ENCODE measurements at regions not wholly inside any gene's neighbourhood (a gene's known extent, or its start where the extent isn't known, plus 50 kb on each side); places are given as distances from the start of the nearest gene placed in this dataset.

DNA sequence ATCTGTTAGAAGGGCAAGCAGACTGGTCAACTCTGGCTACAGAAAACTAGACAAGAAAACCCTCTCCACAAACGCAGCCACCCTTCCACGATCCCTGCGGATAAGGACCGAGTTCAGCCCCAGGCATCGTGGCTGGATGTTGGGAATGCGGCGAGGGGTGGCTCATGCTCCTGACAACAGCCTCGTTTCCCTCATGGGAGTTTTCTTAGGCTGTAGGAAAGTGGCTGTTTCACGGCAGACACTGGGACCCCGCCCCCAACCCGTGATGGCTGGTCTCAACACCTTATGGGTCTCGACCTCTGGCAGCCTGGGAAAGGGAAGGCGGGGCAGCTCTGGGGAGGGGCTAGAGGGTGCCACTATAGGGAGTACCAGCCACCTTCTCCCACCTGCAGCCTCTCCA, 123.3 kb downstream of the RFLNA start:
- no peak overlapping the region for H3K27ac ChIP-seq
- no peaks in the 10 kb centered on the region for H3F3A ChIP-seq (ENCODE audit: insufficient read depth)
- no peaks in the 10 kb centered on the region for H3K9me3 ChIP-seq (ENCODE audit: low read depth)
- 92 to 95% methylated on average over 13 of the region's 13 CpGs for WGBS, 2 experiments (ENCODE audit: low coverage in 1 of 2, low lambda C conversion rate in 2 of 2, missing lambda C conversion rate in 2 of 2)
- H3K4me1 ChIP-seq (ENCODE audit: insufficient read depth) = peaks cover 11% of the 10 kb centered on the region
- no peaks in the 10 kb centered on the region for H3K27me3 ChIP-seq (replicated peaks; ENCODE audit: insufficient read depth)
- DNase-seq = no peak
- H3K4me2 ChIP-seq (ENCODE audit: unreplicated experiment) = no peak overlapping the region
- in situ Hi-C loops (cut with MboI) = no loop called here
- peaks cover 84% of the 10 kb centered on the region for H3K79me2 ChIP-seq (ENCODE audit: insufficient read depth)
- TF ChIP-seq EZH2 (IDR thresholded peaks at IDR 0.05; ENCODE audit: insufficient read depth, poor library complexity, severe bottlenecking) (no peak), EZH2phosphoT487 (IDR thresholded peaks at IDR 0.05; ENCODE audit: insufficient read depth, low read depth) (no peak)
- no peaks in the 10 kb centered on the region for H3K9me2 ChIP-seq (ENCODE audit: insufficient read depth)
- H4K20me1 ChIP-seq (ENCODE audit: insufficient read depth) = no peaks in the 10 kb centered on the region
- H3K4me3 ChIP-seq = no peak overlapping the region
- H3K9ac ChIP-seq = no peak overlapping the region
- H2AFZ ChIP-seq = no peak overlapping the region
- H3K36me3 ChIP-seq (ENCODE audit: low read depth) = peaks cover 19% of the 10 kb centered on the region

DNA sequence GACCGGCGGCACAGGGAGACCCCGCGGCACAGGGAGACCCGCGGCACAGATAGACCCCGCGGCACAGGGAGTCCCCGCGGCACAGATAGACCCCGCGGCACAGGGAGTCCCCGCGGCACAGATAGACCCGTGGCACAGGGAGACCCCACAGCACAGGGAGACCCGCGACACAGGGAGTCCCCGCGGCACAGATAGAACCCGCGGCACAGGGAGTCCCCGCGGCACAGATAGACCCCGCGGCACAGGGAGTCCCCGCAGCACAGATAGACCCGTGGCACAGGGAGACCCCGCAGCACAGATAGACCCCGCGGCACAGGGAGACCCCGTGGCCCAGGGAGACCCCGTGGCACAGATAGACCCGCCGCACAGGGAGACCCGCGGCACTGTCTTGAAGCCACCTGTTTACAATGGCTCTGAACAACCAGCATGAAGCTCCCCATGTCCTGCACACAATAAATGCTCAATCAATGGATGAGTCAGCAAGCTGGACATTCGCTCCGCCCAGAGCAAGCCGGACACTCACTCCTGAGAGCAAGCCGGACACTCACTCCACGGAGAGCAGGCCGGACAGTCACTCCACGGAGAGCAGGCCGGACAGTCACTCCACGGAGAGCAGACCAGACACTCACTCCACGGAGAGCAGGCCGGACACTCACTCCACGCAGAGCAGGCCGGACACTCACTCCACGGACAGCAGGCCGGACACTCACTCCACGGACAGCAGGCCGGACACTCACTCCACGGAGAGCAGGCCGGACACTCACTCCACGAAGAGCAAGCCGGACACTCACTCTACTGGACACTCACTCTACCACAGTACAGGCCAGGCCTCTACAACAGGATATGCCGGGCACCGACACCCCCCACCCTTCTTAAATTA, 121.9 kb downstream of the RFLNA start:
- H3K9ac ChIP-seq = no peak overlapping the region
- H3K9me2 ChIP-seq (ENCODE audit: insufficient read depth) = no peaks in the 10 kb centered on the region
- 0 out of 2 replicates have a peak, but pooled peaks cover 5% of the 10 kb centered on the region for H3F3A ChIP-seq (ENCODE audit: insufficient read depth)
- peaks cover 19% of the 10 kb centered on the region for H3K36me3 ChIP-seq (ENCODE audit: low read depth)
- H2AFZ ChIP-seq = no peak overlapping the region
- in situ Hi-C loops (cut with MboI) = no loop called here
- no peak overlapping the region for H3K4me3 ChIP-seq
- H3K9me3 ChIP-seq (ENCODE audit: low read depth) = no peaks in the 10 kb centered on the region
- DNase-seq = no peak
- no peak overlapping the region for H3K4me2 ChIP-seq (ENCODE audit: unreplicated experiment)
- no peaks in the 10 kb centered on the region for H4K20me1 ChIP-seq (ENCODE audit: insufficient read depth)
- peaks cover 13% of the 10 kb centered on the region for H3K4me1 ChIP-seq (ENCODE audit: insufficient read depth)
- TF ChIP-seq EZH2 (IDR thresholded peaks at IDR 0.05; ENCODE audit: insufficient read depth, poor library complexity, severe bottlenecking) (no peak), EZH2phosphoT487 (IDR thresholded peaks at IDR 0.05; ENCODE audit: insufficient read depth, low read depth) (no peak)
- 94 to 96% methylated on average over 41 to 59 of the region's 59 CpGs for whole genome bisulfite sequencing, 2 experiments (ENCODE audit: low coverage in 1 of 2, low lambda C conversion rate in 2 of 2, missing lambda C conversion rate in 2 of 2)
- peaks cover 90% of the 10 kb centered on the region for H3K79me2 ChIP-seq (ENCODE audit: insufficient read depth)
- H3K27me3 ChIP-seq (replicated peaks; ENCODE audit: insufficient read depth) = no peaks in the 10 kb centered on the region
- no peak overlapping the region for H3K27ac ChIP-seq

DNA sequence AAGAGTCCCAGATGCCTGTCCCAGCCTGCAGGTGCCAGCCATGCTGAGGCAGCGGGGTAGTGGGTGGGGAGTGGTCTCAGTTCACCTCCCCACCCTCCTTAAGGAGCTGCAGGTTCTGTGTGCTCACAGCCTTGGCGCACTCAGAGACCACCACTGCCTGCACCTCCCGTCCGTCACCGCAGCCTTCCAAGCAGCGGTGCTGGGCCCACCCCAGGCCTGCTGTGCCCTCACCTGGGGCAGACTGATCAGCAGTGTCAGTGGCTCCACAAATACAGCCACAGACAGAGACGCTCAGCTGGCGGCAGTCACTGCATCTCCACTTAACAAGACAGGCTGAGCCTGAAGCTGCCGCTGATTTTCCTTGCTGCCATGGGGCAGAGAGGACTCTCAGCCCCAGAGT, 120.2 kb downstream of the RFLNA start:
- Histone ChIP-seq H3K9me2 (ENCODE audit: insufficient read depth) (no peaks in the 10 kb centered on the region), H3K79me2 (ENCODE audit: insufficient read depth) (peaks cover 81% of the 10 kb centered on the region), H3K27ac (no peak overlapping the region), H4K20me1 (ENCODE audit: insufficient read depth) (no peaks in the 10 kb centered on the region), H3K27me3 (replicated peaks; ENCODE audit: insufficient read depth) (no peaks in the 10 kb centered on the region), H3K9me3 (ENCODE audit: low read depth) (no peaks in the 10 kb centered on the region), H2AFZ (no peak overlapping the region), H3K9ac (no peak overlapping the region), H3K4me2 (ENCODE audit: unreplicated experiment) (no peak overlapping the region), H3F3A (ENCODE audit: insufficient read depth) (0 out of 2 replicates have a peak, but pooled peaks cover 5% of the 10 kb centered on the region), H3K36me3 (ENCODE audit: low read depth) (peaks cover 12% of the 10 kb centered on the region), H3K4me1 (ENCODE audit: insufficient read depth) (peaks cover 28% of the 10 kb centered on the region), H3K4me3 (no peak overlapping the region)
- no peak for TF ChIP-seq EZH2 (IDR thresholded peaks at IDR 0.05; ENCODE audit: insufficient read depth, poor library complexity, severe bottlenecking)
- TF ChIP-seq EZH2phosphoT487 (IDR thresholded peaks at IDR 0.05; ENCODE audit: insufficient read depth, low read depth) = no peak
- in situ Hi-C loops (cut with MboI) = no loop called here
- no peak for DNase-seq
- 93 to 100% methylated on average over 9 of the region's 9 CpGs for WGBS, 2 experiments (ENCODE audit: low coverage in 1 of 2, low lambda C conversion rate in 2 of 2, missing lambda C conversion rate in 2 of 2)

DNA sequence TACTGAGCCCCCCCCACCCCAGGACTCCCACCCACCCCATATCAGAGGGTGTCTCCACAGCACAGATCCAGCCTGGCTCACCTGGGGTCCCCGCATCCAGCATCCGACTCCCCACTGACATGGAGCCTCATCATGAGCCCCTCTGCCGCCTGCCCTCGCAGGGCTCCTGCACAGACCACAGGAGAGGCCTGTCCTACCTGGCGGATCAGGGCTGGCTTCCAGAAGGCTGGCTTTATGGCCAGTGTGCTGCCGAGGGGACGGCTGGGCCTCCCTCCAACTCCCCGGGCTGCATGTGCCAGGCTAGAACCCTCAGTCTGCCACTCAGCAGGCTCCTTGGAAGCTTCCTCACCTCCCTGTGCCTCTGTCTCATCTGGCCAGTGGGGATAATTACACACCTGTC, 119.0 kb downstream of the RFLNA start:
- Histone ChIP-seq H2AFZ (no peak overlapping the region), H3K9me2 (ENCODE audit: insufficient read depth) (no peaks in the 10 kb centered on the region), H3K79me2 (ENCODE audit: insufficient read depth) (peaks cover 81% of the 10 kb centered on the region), H3K27ac (no peak overlapping the region), H3K4me2 (ENCODE audit: unreplicated experiment) (no peak overlapping the region), H3K4me3 (no peak overlapping the region), H3K9ac (no peak overlapping the region), H3K27me3 (replicated peaks; ENCODE audit: insufficient read depth) (no peaks in the 10 kb centered on the region), H3F3A (ENCODE audit: insufficient read depth) (0 out of 2 replicates have a peak, but pooled peaks cover 5% of the 10 kb centered on the region), H4K20me1 (ENCODE audit: insufficient read depth) (no peaks in the 10 kb centered on the region), H3K36me3 (ENCODE audit: low read depth) (0 out of 2 replicates have a peak, but pooled peaks cover under 1% of the 10 kb centered on the region), H3K4me1 (ENCODE audit: insufficient read depth) (peaks cover 28% of the 10 kb centered on the region), H3K9me3 (ENCODE audit: low read depth) (no peaks in the 10 kb centered on the region)
- in situ Hi-C loops (cut with MboI) = no loop called here
- DNase-seq = no peak
- WGBS, 2 experiments (ENCODE audit: low coverage in 1 of 2, low lambda C conversion rate in 2 of 2, missing lambda C conversion rate in 2 of 2) = 91% methylated on average over 6 to 7 of the region's 8 CpGs
- TF ChIP-seq EZH2phosphoT487 (IDR thresholded peaks at IDR 0.05; ENCODE audit: insufficient read depth, low read depth) (no peak), EZH2 (IDR thresholded peaks at IDR 0.05; ENCODE audit: insufficient read depth, poor library complexity, severe bottlenecking) (no peak)

Data from GM23248 (cell line).